ENCODE measurements at regions not wholly inside any gene's neighbourhood (a gene's known extent, or its start where the extent isn't known, plus 50 kb on each side); places are given as distances from the start of the nearest gene placed in this dataset.

DNA sequence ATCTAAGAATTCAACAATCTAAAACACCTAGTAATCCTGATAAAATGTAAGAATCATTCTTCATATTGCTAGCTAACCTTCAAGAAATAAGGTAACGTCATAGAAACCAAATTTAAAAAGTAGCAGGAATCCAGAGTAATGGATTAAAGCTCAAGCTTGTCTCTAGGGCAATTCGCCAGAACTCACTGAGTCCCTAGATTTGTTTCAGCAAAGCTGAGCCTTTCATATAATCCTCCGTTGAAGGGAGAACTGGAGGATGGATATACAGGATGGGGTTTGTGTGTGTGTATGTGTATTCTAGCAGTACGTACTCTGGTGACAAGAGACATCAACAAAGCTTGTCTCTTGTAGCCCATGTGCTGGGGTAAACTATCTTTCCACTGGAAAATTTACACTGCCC lies 2173.5 kb upstream of the AGA start:
- no peak for ATAC-seq
- TF ChIP-seq, protein P1, sequence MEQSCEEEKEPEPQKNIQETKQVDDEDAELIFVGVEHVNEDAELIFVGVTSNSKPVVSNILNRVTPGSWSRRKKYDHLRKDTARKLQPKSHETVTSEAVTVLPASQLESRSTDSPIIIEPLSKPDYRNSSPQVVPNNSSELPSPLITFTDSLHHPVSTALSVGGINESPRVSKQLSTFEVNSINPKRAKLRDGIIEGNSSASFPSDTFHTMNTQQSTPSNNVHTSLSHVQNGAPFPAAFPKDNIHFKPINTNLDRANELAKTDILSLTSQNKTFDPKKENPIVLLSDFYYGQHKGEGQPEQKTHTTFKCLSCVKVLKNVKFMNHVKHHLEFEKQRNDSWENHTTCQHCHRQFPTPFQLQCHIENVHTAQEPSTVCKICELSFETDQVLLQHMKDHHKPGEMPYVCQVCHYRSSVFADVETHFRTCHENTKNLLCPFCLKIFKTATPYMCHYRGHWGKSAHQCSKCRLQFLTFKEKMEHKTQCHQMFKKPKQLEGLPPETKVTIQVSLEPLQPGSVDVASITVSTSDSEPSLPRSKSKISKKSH (CRISPR knock-in tag; IDR thresholded peaks at IDR 0.05; ENCODE audit: borderline replicate concordance), result no peak
- TF ChIP-seq ZNF792 (CRISPR knock-in tag; IDR thresholded peaks at IDR 0.05) (no peak), HIC2 (CRISPR knock-in tag; IDR thresholded peaks at IDR 0.05; ENCODE audit: low read depth) (no peak), MAF1 (CRISPR knock-in tag; IDR thresholded peaks at IDR 0.05; ENCODE audit: borderline replicate concordance) (no peak), ARID3A (IDR thresholded peaks at IDR 0.05; ENCODE audit: low read depth, low read length) (no peak), ZNF337 (CRISPR knock-in tag; IDR thresholded peaks at IDR 0.05; ENCODE audit: borderline replicate concordance, low read depth) (no peak), ZNF136 (CRISPR knock-in tag; IDR thresholded peaks at IDR 0.05; ENCODE audit: low read depth) (no peak), HHEX (CRISPR knock-in tag; IDR thresholded peaks at IDR 0.05) (no peak), ZNF446 (CRISPR knock-in tag; IDR thresholded peaks at IDR 0.05) (no peak)
- TF ChIP-seq, protein P2, sequence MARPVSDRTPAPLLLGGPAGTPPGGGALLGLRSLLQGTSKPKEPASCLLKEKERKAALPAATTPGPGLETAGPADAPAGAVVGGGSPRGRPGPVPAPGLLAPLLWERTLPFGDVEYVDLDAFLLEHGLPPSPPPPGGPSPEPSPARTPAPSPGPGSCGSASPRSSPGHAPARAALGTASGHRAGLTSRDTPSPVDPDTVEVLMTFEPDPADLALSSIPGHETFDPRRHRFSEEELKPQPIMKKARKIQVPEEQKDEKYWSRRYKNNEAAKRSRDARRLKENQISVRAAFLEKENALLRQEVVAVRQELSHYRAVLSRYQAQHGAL (CRISPR knock-in tag; IDR thresholded peaks at IDR 0.05; ENCODE audit: not compliant biosample characterization), result no peak
- TF ChIP-seq, protein P3, sequence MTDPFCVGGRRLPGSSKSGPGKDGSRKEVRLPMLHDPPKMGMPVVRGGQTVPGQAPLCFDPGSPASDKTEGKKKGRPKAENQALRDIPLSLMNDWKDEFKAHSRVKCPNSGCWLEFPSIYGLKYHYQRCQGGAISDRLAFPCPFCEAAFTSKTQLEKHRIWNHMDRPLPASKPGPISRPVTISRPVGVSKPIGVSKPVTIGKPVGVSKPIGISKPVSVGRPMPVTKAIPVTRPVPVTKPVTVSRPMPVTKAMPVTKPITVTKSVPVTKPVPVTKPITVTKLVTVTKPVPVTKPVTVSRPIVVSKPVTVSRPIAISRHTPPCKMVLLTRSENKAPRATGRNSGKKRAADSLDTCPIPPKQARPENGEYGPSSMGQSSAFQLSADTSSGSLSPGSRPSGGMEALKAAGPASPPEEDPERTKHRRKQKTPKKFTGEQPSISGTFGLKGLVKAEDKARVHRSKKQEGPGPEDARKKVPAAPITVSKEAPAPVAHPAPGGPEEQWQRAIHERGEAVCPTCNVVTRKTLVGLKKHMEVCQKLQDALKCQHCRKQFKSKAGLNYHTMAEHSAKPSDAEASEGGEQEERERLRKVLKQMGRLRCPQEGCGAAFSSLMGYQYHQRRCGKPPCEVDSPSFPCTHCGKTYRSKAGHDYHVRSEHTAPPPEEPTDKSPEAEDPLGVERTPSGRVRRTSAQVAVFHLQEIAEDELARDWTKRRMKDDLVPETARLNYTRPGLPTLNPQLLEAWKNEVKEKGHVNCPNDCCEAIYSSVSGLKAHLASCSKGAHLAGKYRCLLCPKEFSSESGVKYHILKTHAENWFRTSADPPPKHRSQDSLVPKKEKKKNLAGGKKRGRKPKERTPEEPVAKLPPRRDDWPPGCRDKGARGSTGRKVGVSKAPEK (CRISPR knock-in tag; IDR thresholded peaks at IDR 0.05; ENCODE audit: borderline replicate concordance), result no peak
- TF ChIP-seq, protein P4, sequence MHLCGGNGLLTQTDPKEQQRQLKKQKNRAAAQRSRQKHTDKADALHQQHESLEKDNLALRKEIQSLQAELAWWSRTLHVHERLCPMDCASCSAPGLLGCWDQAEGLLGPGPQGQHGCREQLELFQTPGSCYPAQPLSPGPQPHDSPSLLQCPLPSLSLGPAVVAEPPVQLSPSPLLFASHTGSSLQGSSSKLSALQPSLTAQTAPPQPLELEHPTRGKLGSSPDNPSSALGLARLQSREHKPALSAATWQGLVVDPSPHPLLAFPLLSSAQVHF (CRISPR knock-in tag; IDR thresholded peaks at IDR 0.05), result no peak
- TF ChIP-seq, protein P5, sequence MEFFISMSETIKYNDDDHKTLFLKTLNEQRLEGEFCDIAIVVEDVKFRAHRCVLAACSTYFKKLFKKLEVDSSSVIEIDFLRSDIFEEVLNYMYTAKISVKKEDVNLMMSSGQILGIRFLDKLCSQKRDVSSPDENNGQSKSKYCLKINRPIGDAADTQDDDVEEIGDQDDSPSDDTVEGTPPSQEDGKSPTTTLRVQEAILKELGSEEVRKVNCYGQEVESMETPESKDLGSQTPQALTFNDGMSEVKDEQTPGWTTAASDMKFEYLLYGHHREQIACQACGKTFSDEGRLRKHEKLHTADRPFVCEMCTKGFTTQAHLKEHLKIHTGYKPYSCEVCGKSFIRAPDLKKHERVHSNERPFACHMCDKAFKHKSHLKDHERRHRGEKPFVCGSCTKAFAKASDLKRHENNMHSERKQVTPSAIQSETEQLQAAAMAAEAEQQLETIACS (CRISPR knock-in tag; IDR thresholded peaks at IDR 0.05), result no peak

More for the DNA sequence above, 2173.5 kb upstream of the AGA start:
- Histone ChIP-seq H3K36me3 (replicated peaks in 1 of 2; ENCODE audit: control insufficient read depth in 1 of 2, insufficient read depth in 2 of 2, low read length in 2 of 2) (no peaks in the 10 kb centered on the region), H2AFZ (ENCODE audit: low read length) (no peak overlapping the region), H3K27ac (ENCODE audit: extremely low read length, insufficient read depth, low read length) (no peak overlapping the region), H3K4me1 (ENCODE audit: insufficient read depth, low read length) (no peaks in the 10 kb centered on the region), H3K4me3 (replicated peaks in 1 of 3; ENCODE audit: insufficient read depth in 1 of 3, low read depth in 2 of 3, low read length in 3 of 3) (no peak overlapping the region), H3K27me3 (ENCODE audit: control insufficient read depth in 1 of 2, insufficient read depth in 2 of 2, low read length in 2 of 2) (no peaks in the 10 kb centered on the region), H4K20me1 (ENCODE audit: insufficient read depth, low read length) (no peaks in the 10 kb centered on the region), H3K4me2 (ENCODE audit: low read depth, low read length) (no peak overlapping the region), H3K79me2 (ENCODE audit: insufficient read depth, low read length) (no peaks in the 10 kb centered on the region), H3K9ac (ENCODE audit: insufficient read depth, low read depth, low read length) (no peak overlapping the region), H3K9me3 (ENCODE audit: low read length) (peaks cover 26% of the 10 kb centered on the region)
- no peak for DNase-seq (ENCODE audit: low spot score)
- in situ Hi-C loops (cut with HindIII; ENCODE audit: extremely low pct_ligation_motif_present, low pct_unique_long_range_greater_than_20kb) (no loop called here), intact Hi-C loops (cut with micrococcal nuclease; ENCODE audit: unreplicated experiment) (no loop called here)
- POLR2A ChIA-PET, result no interaction called here
- BruUV-seq (replicated peaks), result no TSS peak
- 3% methylated on average over 4 of the region's 4 CpGs for WGBS (ENCODE audit: low lambda C conversion rate)
- CTCF ChIA-PET (ENCODE audit: low intra/inter-chr PET ratio, low total read pairs), result no interaction called here
- FAIRE-seq, result no peak

Measured in HepG2 (cell line).